WTC11 (cell line): ENCODE measurements at regions not wholly inside any gene's neighbourhood (a gene's known extent, or its start where the extent isn't known, plus 50 kb on each side); places are given as distances from the start of the nearest gene placed in this dataset.

Experiments used
- ATAC-seq: fragments of 200-7000 bp; cut with Tn5 transposase; 2 replicates; pipeline ENCODE4 v1.10.0; 2021; ENCODE audit warnings: mild to moderate bottlenecking, moderate library complexity
- CTCF ChIA-PET: fragments of 300-600 bp; sonication (Branson Sonifier 250); formaldehyde crosslinking; loops from one replicate; lab custom pipeline; 2021; ENCODE audit warnings: antibody characterized with exemption; lab: Charles Lee
- POLR2A ChIA-PET: fragments of 350-600 bp; sonication (Branson Sonifier 250); formaldehyde crosslinking; loops from one replicate; lab custom pipeline; 2021; ENCODE audit warnings: antibody characterized with exemption; lab: Charles Lee
- DNase-seq: peaks from one replicate; pipeline ENCODE4 v3.0.0; 2021; ENCODE audit warnings: low spot score
- H3K27ac Mint-ChIP-seq: 2 replicates; pipeline ENCODE4 v1.8.0; 2021; ENCODE audit warnings: mixed read lengths
- H3K27me3 Mint-ChIP-seq: 2 replicates; pipeline ENCODE4 v1.8.0; 2021; ENCODE audit warnings: low read depth, mild to moderate bottlenecking, moderate library complexity, mixed read lengths
- H3K36me3 Mint-ChIP-seq: 2 replicates; pipeline ENCODE4 v1.8.0; 2021; ENCODE audit warnings: mixed read lengths
- H3K4me1 Mint-ChIP-seq: 2 replicates; pipeline ENCODE4 v1.8.0; 2022; ENCODE audit warnings: mixed read lengths
- H3K4me3 Mint-ChIP-seq: 2 replicates; pipeline ENCODE4 v1.8.0; 2021; ENCODE audit warnings: mild to moderate bottlenecking, moderate library complexity, mixed read lengths
- H3K9me3 Mint-ChIP-seq: 2 replicates; pipeline ENCODE4 v1.8.0; 2021; ENCODE audit warnings: mixed read lengths
- GTF2I ChIP-seq: fragments of 250-450 bp; sonication (Bioruptor Pico); conservative IDR thresholded peaks from 2 replicates; pipeline ENCODE4 v1.4.0; 2021; ENCODE audit warnings: mild to moderate bottlenecking
- IRF2 ChIP-seq: sonication (generic); formaldehyde crosslinking; IDR thresholded peaks from 2 replicates; pipeline ENCODE4 v1.8.0; 2022; ENCODE audit warnings: low read depth, missing genetic modification reagents, borderline replicate concordance
- JUN ChIP-seq: sonication (generic); formaldehyde crosslinking; IDR thresholded peaks from 2 replicates; pipeline ENCODE4 v1.8.0; 2023; ENCODE audit warnings: mild to moderate bottlenecking, missing genetic modification reagents
- MYBL2 ChIP-seq: sonication (generic); formaldehyde crosslinking; IDR thresholded peaks from 2 replicates; pipeline ENCODE4 v1.8.1; 2023; ENCODE audit warnings: mild to moderate bottlenecking, moderate library complexity, missing genetic modification reagents
- NFATC4 ChIP-seq: fragments of 250-450 bp; sonication (Bioruptor Pico); IDR thresholded peaks from 2 replicates; pipeline ENCODE4 v1.9.0; 2021; ENCODE audit warnings: mild to moderate bottlenecking
- NR2C2 ChIP-seq: sonication (generic); formaldehyde crosslinking; IDR thresholded peaks from 2 replicates; pipeline ENCODE4 v1.8.0; 2022; ENCODE audit warnings: mild to moderate bottlenecking, missing genetic modification reagents
- SMAD4 ChIP-seq: sonication (generic); formaldehyde crosslinking; IDR thresholded peaks from 2 replicates; pipeline ENCODE4 v1.8.0; 2022; ENCODE audit warnings: mild to moderate bottlenecking, missing genetic modification reagents
- SOX15 ChIP-seq: fragments of 250-450 bp; sonication (Bioruptor Pico); IDR thresholded peaks from 2 replicates; pipeline ENCODE4 v1.9.0; 2021; ENCODE audit warnings: mild to moderate bottlenecking
- TCF7 ChIP-seq: sonication (generic); formaldehyde crosslinking; IDR thresholded peaks from 2 replicates; pipeline ENCODE4 v1.8.0; 2022; ENCODE audit warnings: mild to moderate bottlenecking, low read depth, missing genetic modification reagents, moderate library complexity
- ZNF317 ChIP-seq: sonication (generic); formaldehyde crosslinking; IDR thresholded peaks from 2 replicates; pipeline ENCODE4 v1.8.1; 2023; ENCODE audit warnings: low read depth, mild to moderate bottlenecking, moderate library complexity, missing genetic modification reagents, borderline replicate concordance
- ZNF416 ChIP-seq: fragments of 250-450 bp; sonication (Bioruptor Pico); IDR thresholded peaks from 2 replicates; pipeline ENCODE4 v1.9.0; 2021; ENCODE audit warnings: mild to moderate bottlenecking, inconsistent platforms
- TF ChIP-seq, protein P1 (sequence below): sonication (generic); formaldehyde crosslinking; IDR thresholded peaks from 2 replicates; pipeline ENCODE4 v1.8.0; 2023; ENCODE audit warnings: missing genetic modification reagents, mild to moderate bottlenecking, borderline replicate concordance
- TF ChIP-seq, protein P2 (sequence below): fragments of 250-450 bp; sonication (Bioruptor Pico); IDR thresholded peaks from 2 replicates; pipeline ENCODE4 v1.9.0; 2021; ENCODE audit warnings: mild to moderate bottlenecking
- TF ChIP-seq, protein P3 (sequence below): fragments of 250-450 bp; sonication (Bioruptor Pico); IDR thresholded peaks from 2 replicates; pipeline ENCODE4 v1.9.0; 2021; ENCODE audit warnings: mild to moderate bottlenecking, borderline replicate concordance
- TF ChIP-seq, protein P4 (sequence below): sonication (generic); formaldehyde crosslinking; IDR thresholded peaks from 2 replicates; pipeline ENCODE4 v1.8.1; 2022; ENCODE audit warnings: missing genetic modification reagents, borderline replicate concordance
- TF ChIP-seq, protein P5 (sequence below): sonication (generic); formaldehyde crosslinking; IDR thresholded peaks from 2 replicates; pipeline ENCODE4 v1.8.0; 2023; ENCODE audit warnings: missing genetic modification reagents
- TF ChIP-seq, protein P6 (sequence below): sonication (generic); formaldehyde crosslinking; IDR thresholded peaks from 2 replicates; pipeline ENCODE4 v1.8.0; 2022; ENCODE audit warnings: mild to moderate bottlenecking, missing genetic modification reagents

DNA sequence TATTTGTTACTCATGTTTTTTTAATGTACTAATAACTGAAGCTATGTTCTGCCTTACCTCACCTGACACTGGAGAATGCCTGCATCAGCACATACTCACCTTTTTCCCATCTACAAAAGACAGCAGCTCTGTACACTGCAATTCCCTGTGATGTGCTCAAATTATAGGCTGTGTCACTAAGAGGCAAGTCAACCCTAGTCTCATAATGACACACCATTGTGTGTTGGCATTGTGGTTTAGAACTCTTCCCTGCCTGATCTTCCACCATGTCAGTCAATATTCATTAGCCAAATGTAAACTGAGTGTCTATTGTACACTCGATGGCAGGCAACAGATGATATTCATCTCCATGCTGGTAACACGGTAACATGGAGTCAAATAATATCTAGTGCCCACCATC, 332.1 kb upstream of the TCF4 start (continued):
- TF ChIP-seq, protein P1, sequence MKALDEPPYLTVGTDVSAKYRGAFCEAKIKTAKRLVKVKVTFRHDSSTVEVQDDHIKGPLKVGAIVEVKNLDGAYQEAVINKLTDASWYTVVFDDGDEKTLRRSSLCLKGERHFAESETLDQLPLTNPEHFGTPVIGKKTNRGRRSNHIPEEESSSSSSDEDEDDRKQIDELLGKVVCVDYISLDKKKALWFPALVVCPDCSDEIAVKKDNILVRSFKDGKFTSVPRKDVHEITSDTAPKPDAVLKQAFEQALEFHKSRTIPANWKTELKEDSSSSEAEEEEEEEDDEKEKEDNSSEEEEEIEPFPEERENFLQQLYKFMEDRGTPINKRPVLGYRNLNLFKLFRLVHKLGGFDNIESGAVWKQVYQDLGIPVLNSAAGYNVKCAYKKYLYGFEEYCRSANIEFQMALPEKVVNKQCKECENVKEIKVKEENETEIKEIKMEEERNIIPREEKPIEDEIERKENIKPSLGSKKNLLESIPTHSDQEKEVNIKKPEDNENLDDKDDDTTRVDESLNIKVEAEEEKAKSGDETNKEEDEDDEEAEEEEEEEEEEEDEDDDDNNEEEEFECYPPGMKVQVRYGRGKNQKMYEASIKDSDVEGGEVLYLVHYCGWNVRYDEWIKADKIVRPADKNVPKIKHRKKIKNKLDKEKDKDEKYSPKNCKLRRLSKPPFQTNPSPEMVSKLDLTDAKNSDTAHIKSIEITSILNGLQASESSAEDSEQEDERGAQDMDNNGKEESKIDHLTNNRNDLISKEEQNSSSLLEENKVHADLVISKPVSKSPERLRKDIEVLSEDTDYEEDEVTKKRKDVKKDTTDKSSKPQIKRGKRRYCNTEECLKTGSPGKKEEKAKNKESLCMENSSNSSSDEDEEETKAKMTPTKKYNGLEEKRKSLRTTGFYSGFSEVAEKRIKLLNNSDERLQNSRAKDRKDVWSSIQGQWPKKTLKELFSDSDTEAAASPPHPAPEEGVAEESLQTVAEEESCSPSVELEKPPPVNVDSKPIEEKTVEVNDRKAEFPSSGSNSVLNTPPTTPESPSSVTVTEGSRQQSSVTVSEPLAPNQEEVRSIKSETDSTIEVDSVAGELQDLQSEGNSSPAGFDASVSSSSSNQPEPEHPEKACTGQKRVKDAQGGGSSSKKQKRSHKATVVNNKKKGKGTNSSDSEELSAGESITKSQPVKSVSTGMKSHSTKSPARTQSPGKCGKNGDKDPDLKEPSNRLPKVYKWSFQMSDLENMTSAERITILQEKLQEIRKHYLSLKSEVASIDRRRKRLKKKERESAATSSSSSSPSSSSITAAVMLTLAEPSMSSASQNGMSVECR: no peak
- TF ChIP-seq, protein P2, sequence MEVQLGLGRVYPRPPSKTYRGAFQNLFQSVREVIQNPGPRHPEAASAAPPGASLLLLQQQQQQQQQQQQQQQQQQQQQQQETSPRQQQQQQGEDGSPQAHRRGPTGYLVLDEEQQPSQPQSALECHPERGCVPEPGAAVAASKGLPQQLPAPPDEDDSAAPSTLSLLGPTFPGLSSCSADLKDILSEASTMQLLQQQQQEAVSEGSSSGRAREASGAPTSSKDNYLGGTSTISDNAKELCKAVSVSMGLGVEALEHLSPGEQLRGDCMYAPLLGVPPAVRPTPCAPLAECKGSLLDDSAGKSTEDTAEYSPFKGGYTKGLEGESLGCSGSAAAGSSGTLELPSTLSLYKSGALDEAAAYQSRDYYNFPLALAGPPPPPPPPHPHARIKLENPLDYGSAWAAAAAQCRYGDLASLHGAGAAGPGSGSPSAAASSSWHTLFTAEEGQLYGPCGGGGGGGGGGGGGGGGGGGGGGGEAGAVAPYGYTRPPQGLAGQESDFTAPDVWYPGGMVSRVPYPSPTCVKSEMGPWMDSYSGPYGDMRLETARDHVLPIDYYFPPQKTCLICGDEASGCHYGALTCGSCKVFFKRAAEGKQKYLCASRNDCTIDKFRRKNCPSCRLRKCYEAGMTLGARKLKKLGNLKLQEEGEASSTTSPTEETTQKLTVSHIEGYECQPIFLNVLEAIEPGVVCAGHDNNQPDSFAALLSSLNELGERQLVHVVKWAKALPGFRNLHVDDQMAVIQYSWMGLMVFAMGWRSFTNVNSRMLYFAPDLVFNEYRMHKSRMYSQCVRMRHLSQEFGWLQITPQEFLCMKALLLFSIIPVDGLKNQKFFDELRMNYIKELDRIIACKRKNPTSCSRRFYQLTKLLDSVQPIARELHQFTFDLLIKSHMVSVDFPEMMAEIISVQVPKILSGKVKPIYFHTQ (CRISPR knock-in tag): no peak
- TF ChIP-seq GTF2I: no peak
- no peak for TF ChIP-seq ZNF317

DNA sequence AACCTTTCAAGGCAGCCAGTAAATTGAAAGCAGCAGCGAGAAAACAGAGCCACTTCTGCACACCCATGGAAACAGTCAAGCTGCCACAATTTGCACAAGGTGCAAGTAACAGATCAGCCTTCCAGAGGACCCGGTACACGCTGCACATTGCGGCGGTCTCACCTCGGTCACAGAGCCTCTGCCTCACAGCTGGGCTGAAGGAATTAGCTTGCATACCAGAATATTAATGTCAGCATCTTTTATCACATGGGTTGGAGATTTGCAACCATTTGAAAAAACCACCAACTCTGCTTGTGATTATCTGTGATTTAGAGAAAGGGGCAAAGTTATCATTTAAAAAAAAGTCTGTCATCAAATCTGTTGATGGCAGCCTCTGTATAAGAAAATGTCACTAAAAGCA, 330.5 kb upstream of the TCF4 start:
- Mint-ChIP-seq H3K36me3 (peaks cover 38% of the 10 kb centered on the region), H3K27ac (no peak overlapping the region), H3K9me3 (peaks cover 37% of the 10 kb centered on the region), H3K4me3 (no peak overlapping the region), H3K27me3 (no peaks in the 10 kb centered on the region), H3K4me1 (no peaks in the 10 kb centered on the region)
- no peak for DNase-seq
- ChIA-PET CTCF (no interaction called here), POLR2A (no interaction called here)
- TF ChIP-seq SOX15 (no peak), JUN (CRISPR knock-in tag) (no peak), TCF7 (CRISPR knock-in tag) (no peak), SMAD4 (CRISPR knock-in tag) (no peak), NR2C2 (no peak), ZNF416 (CRISPR knock-in tag) (no peak), NFATC4 (CRISPR knock-in tag) (no peak), MYBL2 (CRISPR knock-in tag) (no peak), IRF2 (CRISPR knock-in tag) (no peak)
- TF ChIP-seq, protein P3, sequence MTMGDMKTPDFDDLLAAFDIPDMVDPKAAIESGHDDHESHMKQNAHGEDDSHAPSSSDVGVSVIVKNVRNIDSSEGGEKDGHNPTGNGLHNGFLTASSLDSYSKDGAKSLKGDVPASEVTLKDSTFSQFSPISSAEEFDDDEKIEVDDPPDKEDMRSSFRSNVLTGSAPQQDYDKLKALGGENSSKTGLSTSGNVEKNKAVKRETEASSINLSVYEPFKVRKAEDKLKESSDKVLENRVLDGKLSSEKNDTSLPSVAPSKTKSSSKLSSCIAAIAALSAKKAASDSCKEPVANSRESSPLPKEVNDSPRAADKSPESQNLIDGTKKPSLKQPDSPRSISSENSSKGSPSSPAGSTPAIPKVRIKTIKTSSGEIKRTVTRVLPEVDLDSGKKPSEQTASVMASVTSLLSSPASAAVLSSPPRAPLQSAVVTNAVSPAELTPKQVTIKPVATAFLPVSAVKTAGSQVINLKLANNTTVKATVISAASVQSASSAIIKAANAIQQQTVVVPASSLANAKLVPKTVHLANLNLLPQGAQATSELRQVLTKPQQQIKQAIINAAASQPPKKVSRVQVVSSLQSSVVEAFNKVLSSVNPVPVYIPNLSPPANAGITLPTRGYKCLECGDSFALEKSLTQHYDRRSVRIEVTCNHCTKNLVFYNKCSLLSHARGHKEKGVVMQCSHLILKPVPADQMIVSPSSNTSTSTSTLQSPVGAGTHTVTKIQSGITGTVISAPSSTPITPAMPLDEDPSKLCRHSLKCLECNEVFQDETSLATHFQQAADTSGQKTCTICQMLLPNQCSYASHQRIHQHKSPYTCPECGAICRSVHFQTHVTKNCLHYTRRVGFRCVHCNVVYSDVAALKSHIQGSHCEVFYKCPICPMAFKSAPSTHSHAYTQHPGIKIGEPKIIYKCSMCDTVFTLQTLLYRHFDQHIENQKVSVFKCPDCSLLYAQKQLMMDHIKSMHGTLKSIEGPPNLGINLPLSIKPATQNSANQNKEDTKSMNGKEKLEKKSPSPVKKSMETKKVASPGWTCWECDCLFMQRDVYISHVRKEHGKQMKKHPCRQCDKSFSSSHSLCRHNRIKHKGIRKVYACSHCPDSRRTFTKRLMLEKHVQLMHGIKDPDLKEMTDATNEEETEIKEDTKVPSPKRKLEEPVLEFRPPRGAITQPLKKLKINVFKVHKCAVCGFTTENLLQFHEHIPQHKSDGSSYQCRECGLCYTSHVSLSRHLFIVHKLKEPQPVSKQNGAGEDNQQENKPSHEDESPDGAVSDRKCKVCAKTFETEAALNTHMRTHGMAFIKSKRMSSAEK: no peak
- TF ChIP-seq, protein P4, sequence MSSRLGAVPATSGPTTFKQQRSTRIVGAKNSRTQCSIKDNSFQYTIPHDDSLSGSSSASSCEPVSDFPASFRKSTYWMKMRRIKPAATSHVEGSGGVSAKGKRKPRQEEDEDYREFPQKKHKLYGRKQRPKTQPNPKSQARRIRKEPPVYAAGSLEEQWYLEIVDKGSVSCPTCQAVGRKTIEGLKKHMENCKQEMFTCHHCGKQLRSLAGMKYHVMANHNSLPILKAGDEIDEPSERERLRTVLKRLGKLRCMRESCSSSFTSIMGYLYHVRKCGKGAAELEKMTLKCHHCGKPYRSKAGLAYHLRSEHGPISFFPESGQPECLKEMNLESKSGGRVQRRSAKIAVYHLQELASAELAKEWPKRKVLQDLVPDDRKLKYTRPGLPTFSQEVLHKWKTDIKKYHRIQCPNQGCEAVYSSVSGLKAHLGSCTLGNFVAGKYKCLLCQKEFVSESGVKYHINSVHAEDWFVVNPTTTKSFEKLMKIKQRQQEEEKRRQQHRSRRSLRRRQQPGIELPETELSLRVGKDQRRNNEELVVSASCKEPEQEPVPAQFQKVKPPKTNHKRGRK (CRISPR knock-in tag): no peak
- TF ChIP-seq, protein P5, sequence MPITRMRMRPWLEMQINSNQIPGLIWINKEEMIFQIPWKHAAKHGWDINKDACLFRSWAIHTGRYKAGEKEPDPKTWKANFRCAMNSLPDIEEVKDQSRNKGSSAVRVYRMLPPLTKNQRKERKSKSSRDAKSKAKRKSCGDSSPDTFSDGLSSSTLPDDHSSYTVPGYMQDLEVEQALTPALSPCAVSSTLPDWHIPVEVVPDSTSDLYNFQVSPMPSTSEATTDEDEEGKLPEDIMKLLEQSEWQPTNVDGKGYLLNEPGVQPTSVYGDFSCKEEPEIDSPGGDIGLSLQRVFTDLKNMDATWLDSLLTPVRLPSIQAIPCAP (CRISPR knock-in tag): no peak
- TF ChIP-seq, protein P6, sequence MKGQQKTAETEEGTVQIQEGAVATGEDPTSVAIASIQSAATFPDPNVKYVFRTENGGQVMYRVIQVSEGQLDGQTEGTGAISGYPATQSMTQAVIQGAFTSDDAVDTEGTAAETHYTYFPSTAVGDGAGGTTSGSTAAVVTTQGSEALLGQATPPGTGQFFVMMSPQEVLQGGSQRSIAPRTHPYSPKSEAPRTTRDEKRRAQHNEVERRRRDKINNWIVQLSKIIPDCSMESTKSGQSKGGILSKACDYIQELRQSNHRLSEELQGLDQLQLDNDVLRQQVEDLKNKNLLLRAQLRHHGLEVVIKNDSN (CRISPR knock-in tag): no peak
- no peak for ATAC-seq
